ENCODE measurements at regions not wholly inside any gene's neighbourhood (a gene's known extent, or its start where the extent isn't known, plus 50 kb on each side); places are given as distances from the start of the nearest gene placed in this dataset.

- BruUV-seq (replicated peaks) = no TSS peak
- POLR2A ChIA-PET = no interaction called here
- DNase-seq (ENCODE audit: low read depth, low spot score) = no peak
- TF ChIP-seq CTCF (IDR thresholded peaks at IDR 0.05) (no peak), SIN3A (IDR thresholded peaks at IDR 0.05; ENCODE audit: borderline replicate concordance, insufficient read depth, low read depth, low read length) (no peak), REST (IDR thresholded peaks at IDR 0.05; ENCODE audit: insufficient read depth in 1 of 2, low read depth in 2 of 2, low read length in 1 of 2) (no peak), POLR2AphosphoS5 (IDR thresholded peaks at IDR 0.05; ENCODE audit: low read depth, low read length) (no peak), TCF7L2 (IDR thresholded peaks at IDR 0.05; ENCODE audit: low read depth, low read length) (no peak)
- 0 out of 2 replicates have a peak, but pooled peaks cover 2% of the 10 kb centered on the region for H3K27me3 ChIP-seq (ENCODE audit: control insufficient read depth, insufficient read depth, low read length)
- no peak overlapping the region for H3K27ac ChIP-seq (ENCODE audit: low read length)
- intact Hi-C loops (cut with micrococcal nuclease; ENCODE audit: unreplicated experiment) = no loop called here
- in situ Hi-C loops (cut with HindIII; ENCODE audit: low pct_unique_long_range_greater_than_20kb, low sequenced_read_pairs) = no loop called here
- no peaks in the 10 kb centered on the region for H3K9me3 ChIP-seq (ENCODE audit: control insufficient read depth, insufficient read depth, low read depth, low read length)
- H3K4me3 ChIP-seq (ENCODE audit: low read depth in 2 of 2, low read length in 2 of 2) = no peak overlapping the region
- ATAC-seq = no peak
- no peaks in the 10 kb centered on the region for H3K4me1 ChIP-seq (ENCODE audit: control insufficient read depth, insufficient read depth, low read length)
- CTCF ChIA-PET = no interaction called here
- H3K36me3 ChIP-seq (ENCODE audit: control insufficient read depth, insufficient read depth, low read length) = no peaks in the 10 kb centered on the region
These were observed 240.5 kb downstream of the MREG start for GRCh38 chr2:215772634-215773563.

GRCh38 chr2:215772003-215772402 is 241.3 kb downstream of the MREG start:
- no peaks in the 10 kb centered on the region for H3K4me1 ChIP-seq (ENCODE audit: control insufficient read depth, insufficient read depth, low read length)
- TF ChIP-seq SIN3A (IDR thresholded peaks at IDR 0.05; ENCODE audit: borderline replicate concordance, insufficient read depth, low read depth, low read length) (no peak), REST (IDR thresholded peaks at IDR 0.05; ENCODE audit: insufficient read depth in 1 of 2, low read depth in 2 of 2, low read length in 1 of 2) (no peak), TCF7L2 (IDR thresholded peaks at IDR 0.05; ENCODE audit: low read depth, low read length) (no peak), CTCF (IDR thresholded peaks at IDR 0.05) (no peak)
- intact Hi-C loops (cut with micrococcal nuclease; ENCODE audit: unreplicated experiment) = no loop called here
- no peak for DNase-seq (ENCODE audit: low read depth, low spot score)
- no peak overlapping the region for H3K4me3 ChIP-seq (ENCODE audit: low read depth in 2 of 2, low read length in 2 of 2)
- BruUV-seq (replicated peaks) = no TSS peak
- no peak overlapping the region for H3K27ac ChIP-seq (ENCODE audit: low read length)
- ChIA-PET POLR2A (no interaction called here), CTCF (no interaction called here)
- ATAC-seq = no peak; the same call in 1 of the 2 replicates
- H3K27me3 ChIP-seq (ENCODE audit: control insufficient read depth, insufficient read depth, low read length) = 0 out of 2 replicates have a peak, but pooled peaks cover 2% of the 10 kb centered on the region
- no peaks in the 10 kb centered on the region for H3K9me3 ChIP-seq (ENCODE audit: control insufficient read depth, insufficient read depth, low read depth, low read length)
- in situ Hi-C loops (cut with HindIII; ENCODE audit: low pct_unique_long_range_greater_than_20kb, low sequenced_read_pairs) = no loop called here
- H3K36me3 ChIP-seq (ENCODE audit: control insufficient read depth, insufficient read depth, low read length) = no peaks in the 10 kb centered on the region
